GM18909 (cell line): ENCODE measurements at regions not wholly inside any gene's neighbourhood (a gene's known extent, or its start where the extent isn't known, plus 50 kb on each side); places are given as distances from the start of the nearest gene placed in this dataset.

Experiments
- ATAC-seq: cut with Tn5 transposase; IDR thresholded peaks from one replicate; pipeline ENCODE4 v1.9.1; 2021; ENCODE audit warnings: mild to moderate bottlenecking; ENCODE audit not compliant: unreplicated experiment, poor library complexity

GRCh38 chr7:25617673-25618072 lies 389.4 kb upstream of the NPVF start:
- no peak for ATAC-seq

- no peak for ATAC-seq
Measured at GRCh38 chr7:25619381-25619780, 391.1 kb upstream of the NPVF start.

GRCh38 chr7:25619963-25620799 lies 391.9 kb upstream of the NPVF start:
- ATAC-seq = no peak

- ATAC-seq = no peak
Measured at GRCh38 chr7:25621993-25622392, 393.7 kb upstream of the NPVF start.

- no peak for ATAC-seq
Measured at GRCh38 chr7:25622695-25623094, 394.4 kb upstream of the NPVF start.

GRCh38 chr7:25624051-25624450 lies 395.8 kb upstream of the NPVF start:
- no peak for ATAC-seq

DNA sequence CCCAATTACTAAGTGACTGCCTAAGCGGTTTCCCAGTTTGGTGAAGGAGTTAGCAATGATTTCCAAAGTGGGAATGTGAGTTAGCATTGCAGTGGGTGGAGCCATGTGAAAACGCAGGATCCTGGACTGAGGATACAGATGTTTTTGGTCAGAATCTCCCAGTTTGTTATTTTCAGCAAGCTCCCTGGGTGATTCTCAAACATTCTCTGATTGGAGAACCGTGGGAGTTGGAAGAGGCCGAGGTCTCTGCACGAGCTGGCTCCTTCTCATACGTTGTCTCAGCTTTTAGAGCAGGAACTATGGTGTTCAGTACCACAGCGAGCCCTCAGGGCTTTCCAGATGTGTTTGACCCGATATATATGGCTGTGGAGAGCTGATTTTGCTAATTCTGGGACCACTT lies 396.5 kb upstream of the NPVF start:
- no peak for ATAC-seq

DNA sequence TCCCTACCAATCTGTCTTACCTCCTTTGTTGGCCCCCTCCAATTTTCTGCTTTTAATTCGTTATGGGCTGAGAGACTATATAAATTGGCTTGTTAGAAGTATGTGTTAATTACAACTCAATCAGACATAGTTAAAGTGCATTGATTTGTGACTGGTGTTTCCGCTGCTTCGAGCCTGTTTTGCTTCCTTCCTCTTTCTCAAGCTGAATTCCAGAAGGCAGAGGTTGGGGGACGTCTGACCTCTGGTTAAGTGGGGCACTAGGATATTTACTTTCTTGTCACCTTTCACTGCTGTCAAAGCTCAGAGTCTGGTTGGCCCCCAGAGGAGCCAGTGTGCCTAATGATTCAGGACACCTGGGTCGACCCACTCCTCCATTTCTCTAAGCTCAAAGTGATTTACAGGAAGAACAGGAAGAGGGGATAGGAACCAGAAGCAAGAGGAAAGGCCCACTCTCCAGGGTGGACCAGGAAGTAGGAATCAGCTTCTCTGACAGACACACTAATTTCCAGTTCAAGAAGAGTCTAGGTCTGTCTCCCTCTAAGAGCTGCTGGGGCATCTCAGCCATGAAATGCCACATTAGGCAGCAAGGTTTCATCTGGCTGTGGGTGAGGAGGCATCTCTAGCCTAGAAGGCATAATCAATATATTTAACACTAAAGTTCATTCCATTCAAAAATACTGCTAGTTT lies 397.2 kb upstream of the NPVF start:
- ATAC-seq = no peak

DNA sequence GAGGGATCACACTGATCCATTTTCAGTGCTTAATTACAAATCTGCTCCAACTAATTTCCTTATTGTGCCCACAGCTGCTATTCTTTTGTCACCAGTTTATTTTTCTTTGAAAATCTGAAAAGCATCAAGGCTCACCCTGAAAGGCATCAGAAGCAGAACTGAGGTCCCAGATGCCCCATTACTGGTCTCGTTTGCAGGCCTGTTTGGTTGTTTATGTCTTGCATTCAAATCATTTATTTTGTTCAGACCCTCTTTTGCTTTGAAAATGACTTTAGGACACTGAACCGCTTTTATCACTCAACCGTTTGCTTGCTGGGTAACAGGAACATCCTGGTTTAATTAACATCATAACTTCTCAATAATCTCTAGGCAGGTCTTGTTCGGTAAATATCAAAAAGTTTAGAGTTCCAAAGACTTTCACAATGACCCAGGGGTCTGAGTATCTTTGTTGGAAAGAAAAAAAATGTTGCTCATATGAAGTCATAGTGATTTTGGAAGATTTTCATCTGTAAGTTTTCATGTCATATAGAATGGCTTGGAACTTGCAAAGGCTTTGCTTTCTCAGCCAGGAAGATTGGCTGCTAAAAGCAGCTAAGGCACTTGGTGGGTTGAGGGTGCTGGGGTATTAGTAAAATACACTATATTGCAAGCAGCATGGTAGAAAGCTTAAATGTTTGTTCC lies 398.3 kb upstream of the NPVF start:
- no peak for ATAC-seq

GRCh38 chr7:25628446-25628845 lies 400.2 kb upstream of the NPVF start:
- no peak for ATAC-seq

DNA sequence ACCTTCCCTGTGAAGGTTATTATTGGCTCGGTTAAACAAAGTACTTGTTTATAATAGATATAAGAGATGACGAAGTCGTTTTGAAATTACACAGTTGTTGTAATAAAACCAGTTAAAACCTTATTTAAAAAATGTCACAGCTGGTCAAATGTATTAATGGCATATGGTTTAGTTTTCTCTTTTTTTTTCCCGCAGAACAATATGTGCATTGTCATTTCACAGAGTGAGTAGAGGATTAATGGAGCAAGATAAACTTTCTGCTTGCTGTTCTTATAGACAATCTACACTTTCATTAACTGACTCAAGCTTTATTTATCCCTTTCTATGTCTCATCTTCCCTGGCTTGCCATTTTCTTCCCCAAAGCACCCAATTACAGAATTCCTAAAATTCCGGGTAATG lies 404.3 kb upstream of the NPVF start:
- no peak for ATAC-seq

GRCh38 chr7:25633426-25634036 lies 405.2 kb upstream of the NPVF start:
- ATAC-seq = no peak

- no peak for ATAC-seq
Measured at GRCh38 chr7:25636168-25636567, 407.9 kb upstream of the NPVF start.

DNA sequence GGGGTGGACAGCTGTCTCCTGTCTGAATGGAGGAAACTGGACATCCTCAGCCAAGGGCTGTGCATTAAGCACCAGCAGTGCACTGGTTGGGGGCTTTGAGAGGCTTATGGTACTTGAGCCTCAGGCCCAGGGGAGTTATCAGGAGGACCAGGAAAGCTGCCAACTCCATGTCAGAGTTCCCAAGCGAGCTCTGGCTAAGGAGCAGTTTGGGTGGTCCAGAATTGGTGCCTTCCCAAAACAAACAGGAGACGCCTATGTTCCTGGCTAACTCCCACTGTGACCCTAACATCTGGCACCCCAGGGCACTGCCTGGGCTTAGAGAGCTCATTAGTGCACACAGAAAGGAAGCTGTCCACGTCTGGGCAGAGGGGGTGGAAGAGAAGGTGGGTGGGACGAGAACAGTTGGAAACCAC lies 408.6 kb upstream of the NPVF start:
- no peak for ATAC-seq

DNA sequence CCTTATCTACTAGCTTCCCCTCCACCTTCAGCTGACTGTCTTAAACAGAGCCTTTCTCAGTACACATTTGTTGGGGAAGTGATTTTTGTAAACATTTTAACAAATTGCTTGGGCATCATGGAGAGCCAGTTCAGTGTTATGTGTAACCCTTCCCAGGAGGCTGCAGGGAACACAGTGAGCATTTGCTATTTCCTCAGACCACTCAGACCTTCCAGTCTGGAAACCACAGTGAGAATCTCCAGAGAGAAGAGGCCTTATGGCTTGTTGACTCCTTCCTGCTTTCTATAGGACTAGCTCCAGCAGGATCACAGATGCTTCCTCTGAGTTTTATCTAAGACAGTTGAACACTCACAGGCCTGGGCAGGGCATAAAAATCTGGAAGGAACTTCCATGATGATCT lies 409.8 kb upstream of the NPVF start:
- no peak for ATAC-seq

DNA sequence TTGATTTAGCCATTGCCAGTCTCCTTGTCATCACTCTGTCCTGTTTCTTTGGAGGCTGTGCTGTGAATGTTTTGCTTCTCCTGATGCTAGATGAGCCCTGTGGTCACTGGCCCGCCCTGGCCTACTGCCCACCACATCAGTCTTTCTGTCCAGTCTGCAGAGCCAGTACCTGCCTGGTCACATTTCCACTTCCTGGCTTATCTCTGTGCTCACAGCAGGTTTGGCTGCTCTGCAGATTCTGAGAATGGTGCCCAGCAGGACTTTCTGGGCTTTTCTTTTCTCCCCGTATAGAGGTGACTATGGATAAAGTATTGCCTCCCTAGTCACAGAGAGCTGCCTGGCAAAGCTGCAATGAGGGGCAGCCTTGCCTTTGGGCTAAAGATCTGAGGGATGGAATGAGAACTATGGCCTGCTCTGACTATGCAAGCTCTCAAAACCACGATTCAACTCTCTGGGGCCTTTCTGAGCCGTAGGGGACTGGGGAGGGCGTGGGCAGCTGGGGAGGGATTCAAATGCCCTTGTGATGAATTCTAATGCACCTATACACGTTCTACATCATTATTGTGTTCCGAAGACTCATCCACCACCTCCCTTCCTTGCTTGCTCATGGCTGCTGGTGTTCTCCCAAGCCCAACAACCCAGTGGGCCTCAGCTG lies 410.4 kb upstream of the NPVF start:
- no peak for ATAC-seq

DNA sequence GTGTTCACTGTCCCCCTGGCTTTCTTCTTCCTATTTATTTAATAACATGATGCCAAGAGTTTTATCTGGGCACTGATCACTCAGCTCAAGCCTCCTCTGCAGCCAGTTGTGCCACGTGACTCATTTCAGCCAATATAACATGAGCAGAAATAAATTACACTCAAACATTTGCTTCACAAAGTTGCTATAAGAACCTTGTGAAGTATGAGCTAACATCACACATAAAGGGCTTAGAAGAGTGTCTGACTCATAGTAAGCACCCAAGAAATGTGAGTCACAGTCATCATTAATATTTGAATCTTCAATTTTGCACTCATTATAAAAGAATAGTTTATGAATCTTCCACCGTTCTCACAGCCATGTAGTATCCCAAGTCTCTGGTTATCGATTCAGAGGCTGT lies 414.6 kb upstream of the NPVF start:
- ATAC-seq = no peak

- no peak for ATAC-seq
Measured at GRCh38 chr7:25643286-25643685, 415.0 kb upstream of the NPVF start.

DNA sequence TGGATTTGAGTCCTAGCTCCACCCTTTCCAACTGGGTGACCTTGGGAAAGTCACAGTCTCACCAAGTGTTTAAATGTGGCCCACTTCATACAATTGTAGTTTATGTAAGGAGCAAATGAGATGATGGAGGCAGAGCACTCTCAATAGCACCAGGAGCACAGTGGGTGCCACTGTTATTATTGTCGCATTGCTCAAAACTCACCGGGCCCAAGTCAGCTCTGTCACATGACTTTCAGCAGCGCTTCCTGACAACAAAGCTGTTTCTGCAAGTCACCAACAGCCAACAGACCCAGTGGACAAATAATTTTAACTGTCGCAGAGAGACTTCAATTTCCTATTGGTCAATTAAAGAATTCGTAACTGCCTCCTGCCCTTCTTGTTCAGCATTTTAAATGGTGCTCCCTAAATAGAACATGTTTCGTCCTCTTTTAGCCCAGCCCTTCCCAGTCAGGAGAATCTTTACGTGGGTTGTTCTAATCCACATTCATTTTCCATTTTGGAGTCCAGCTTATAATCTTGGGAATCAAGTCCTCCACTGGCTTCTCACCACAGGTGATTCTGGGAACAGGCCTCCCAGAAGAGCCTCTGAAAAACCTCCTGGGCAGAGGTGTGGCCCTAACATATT lies 415.6 kb upstream of the NPVF start:
- no peak for ATAC-seq
